Osteocyte (in vitro differentiated cells): ENCODE measurements at regions not wholly inside any gene's neighbourhood (a gene's known extent, or its start where the extent isn't known, plus 50 kb on each side); places are given as distances from the start of the nearest gene placed in this dataset.

ENCODE experiments used
- DNase-seq: peaks from one replicate; pipeline ENCODE4 v3.0.0; 2021; ENCODE audit warnings: mixed read lengths; ENCODE audit not compliant: unreplicated experiment; ENCODE audit errors: extremely low spot score
- H3K27ac Mint-ChIP-seq: one replicate; pipeline ENCODE4 v1.8.0; 2021; ENCODE audit warnings: mild to moderate bottlenecking, mixed read lengths; ENCODE audit not compliant: unreplicated experiment
- H3K27me3 Mint-ChIP-seq: one replicate; pipeline ENCODE4 v1.8.0; 2021; ENCODE audit warnings: mixed read lengths; ENCODE audit not compliant: unreplicated experiment
- H3K36me3 Mint-ChIP-seq: one replicate; pipeline ENCODE4 v1.8.0; 2021; ENCODE audit warnings: mixed read lengths; ENCODE audit not compliant: unreplicated experiment
- H3K4me1 Mint-ChIP-seq: one replicate; pipeline ENCODE4 v1.8.0; 2021; ENCODE audit warnings: mixed read lengths; ENCODE audit not compliant: unreplicated experiment
- H3K4me3 Mint-ChIP-seq: one replicate; pipeline ENCODE4 v1.8.0; 2021; ENCODE audit warnings: mild to moderate bottlenecking, moderate library complexity, mixed read lengths; ENCODE audit not compliant: unreplicated experiment
- H3K9me3 Mint-ChIP-seq: one replicate; pipeline ENCODE4 v1.8.0; 2021; ENCODE audit warnings: mixed read lengths; ENCODE audit not compliant: unreplicated experiment
- CTCF ChIP-seq: fragments of 200-600 bp; sonication (generic); IDR thresholded peaks from 2 replicates; pipeline ENCODE4 v1.5.0; 2021; ENCODE audit warnings: antibody characterized with exemption, mild to moderate bottlenecking, moderate library complexity

- no peak for TF ChIP-seq CTCF
- Mint-ChIP-seq H3K27ac (no peak overlapping the region), H3K4me3 (no peak overlapping the region), H3K4me1 (no peaks in the 10 kb centered on the region), H3K9me3 (peaks cover 3% of the 10 kb centered on the region), H3K36me3 (no peaks in the 10 kb centered on the region), H3K27me3 (no peaks in the 10 kb centered on the region)
- no peak for DNase-seq
Observed at GRCh38 chr4:63036159-63036866, 1372.9 kb downstream of the TECRL start.

GRCh38 chr4:63029380-63029779 is 1379.9 kb downstream of the TECRL start:
- Mint-ChIP-seq H3K4me1 (no peaks in the 10 kb centered on the region), H3K36me3 (no peaks in the 10 kb centered on the region), H3K27ac (no peak overlapping the region), H3K4me3 (no peak overlapping the region), H3K27me3 (no peaks in the 10 kb centered on the region), H3K9me3 (peaks cover under 1% of the 10 kb centered on the region)
- DNase-seq: no peak
- TF ChIP-seq CTCF: no peak

GRCh38 chr4:63020661-63021060 is 1388.6 kb downstream of the TECRL start:
- no peak overlapping the region for H3K27ac Mint-ChIP-seq
- no peak overlapping the region for H3K4me3 Mint-ChIP-seq
- TF ChIP-seq CTCF: no peak
- no peak for DNase-seq
- H3K4me1 Mint-ChIP-seq: no peaks in the 10 kb centered on the region
- H3K27me3 Mint-ChIP-seq: no peaks in the 10 kb centered on the region
- H3K36me3 Mint-ChIP-seq: no peaks in the 10 kb centered on the region
- H3K9me3 Mint-ChIP-seq: no peaks in the 10 kb centered on the region

GRCh38 chr4:63017300-63017699 is 1392.0 kb downstream of the TECRL start:
- TF ChIP-seq CTCF: no peak
- Mint-ChIP-seq H3K4me3 (no peak overlapping the region), H3K9me3 (peaks cover 16% of the 10 kb centered on the region), H3K27ac (no peak overlapping the region), H3K27me3 (no peaks in the 10 kb centered on the region), H3K4me1 (no peaks in the 10 kb centered on the region), H3K36me3 (no peaks in the 10 kb centered on the region)
- no peak for DNase-seq

- DNase-seq: no peak
- H3K4me3 Mint-ChIP-seq: no peak overlapping the region
- peaks cover 17% of the 10 kb centered on the region for H3K27me3 Mint-ChIP-seq
- no peak for TF ChIP-seq CTCF
- H3K9me3 Mint-ChIP-seq: no peaks in the 10 kb centered on the region
- peaks cover 5% of the 10 kb centered on the region for H3K4me1 Mint-ChIP-seq
- no peaks in the 10 kb centered on the region for H3K36me3 Mint-ChIP-seq
- no peak overlapping the region for H3K27ac Mint-ChIP-seq
Observed at GRCh38 chr4:62970846-62971245, 1438.4 kb downstream of the TECRL start.
